Inflammatory macrophage (primary cell): ENCODE measurements at regions not wholly inside any gene's neighbourhood (a gene's known extent, or its start where the extent isn't known, plus 50 kb on each side); places are given as distances from the start of the nearest gene placed in this dataset.

Experiments
- DNase-seq, 2 donors: peaks; one replicate each; pipeline ENCODE4 v3.0.0-alpha.2; 2020 to 2022

DNA sequence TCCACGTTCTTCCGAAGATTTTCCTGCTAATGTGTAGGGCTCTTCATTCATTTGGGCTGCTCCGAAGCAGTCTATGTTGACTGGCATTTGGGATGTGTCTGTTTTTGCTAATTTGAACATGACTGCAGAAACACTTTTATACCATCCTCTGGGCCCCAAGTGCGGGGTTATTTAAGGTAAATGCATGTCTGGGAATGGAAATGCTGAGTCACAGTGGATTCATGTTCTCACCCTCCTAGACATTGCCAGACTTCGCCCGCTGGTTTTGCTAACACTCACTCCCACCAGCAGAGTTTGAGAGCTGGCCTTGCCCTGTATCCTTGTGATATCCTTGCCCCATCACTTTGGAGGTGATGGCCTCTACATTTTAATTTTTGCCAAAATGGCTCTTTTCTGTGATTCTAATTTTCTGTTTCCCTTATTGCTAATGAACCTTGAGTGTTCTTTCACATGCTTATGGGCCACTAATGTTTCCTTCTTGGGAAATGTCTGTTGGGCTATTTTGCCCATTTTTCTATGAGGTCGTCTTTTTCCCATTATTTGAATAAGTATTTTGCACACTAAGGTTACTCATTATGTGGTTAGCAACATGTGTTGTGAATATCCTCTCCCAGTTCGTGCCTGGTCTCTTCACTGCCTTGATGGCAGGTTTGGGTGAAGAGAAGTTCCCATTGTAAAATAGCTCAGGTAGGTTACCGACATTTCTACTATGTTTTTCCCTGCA is 204.1 kb downstream of the GLI2 start:
- DNase-seq = no peak

GRCh38 chr2:120940319-120940696 is 204.6 kb downstream of the GLI2 start:
- DNase-seq = no peak

DNA sequence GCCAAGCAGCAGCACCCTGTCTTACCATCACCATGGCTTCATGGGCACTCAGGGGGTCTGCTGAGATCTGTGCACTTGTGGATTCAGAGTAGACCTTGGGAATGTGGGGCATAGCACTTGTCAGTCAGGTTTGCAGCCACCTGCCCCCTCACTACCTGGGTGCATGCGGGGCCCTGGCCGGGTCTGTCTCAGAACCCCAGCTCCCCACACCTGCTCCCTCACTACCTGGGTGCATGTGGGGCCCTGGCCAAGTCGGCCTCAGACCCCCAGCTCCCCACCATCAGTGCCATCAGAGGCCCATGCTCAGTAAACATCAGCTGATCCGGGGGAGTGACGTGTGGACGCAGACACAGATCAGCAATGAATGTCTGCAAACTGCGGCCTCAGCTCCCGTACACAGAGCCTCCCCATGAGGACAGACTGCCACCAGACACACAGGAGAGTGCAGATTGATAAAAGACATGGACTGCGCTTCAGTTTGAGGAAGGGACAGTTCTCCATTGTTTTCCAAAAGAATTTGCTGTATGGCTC is 205.1 kb downstream of the GLI2 start:
- no peak for DNase-seq

GRCh38 chr2:120941571-120942120 is 206.0 kb downstream of the GLI2 start:
- no peak for DNase-seq

- no peak for DNase-seq
These were observed 207.0 kb downstream of the GLI2 start for GRCh38 chr2:120942658-120943057.

- no peak for DNase-seq
These were observed 207.9 kb downstream of the GLI2 start for GRCh38 chr2:120943403-120944034.

DNA sequence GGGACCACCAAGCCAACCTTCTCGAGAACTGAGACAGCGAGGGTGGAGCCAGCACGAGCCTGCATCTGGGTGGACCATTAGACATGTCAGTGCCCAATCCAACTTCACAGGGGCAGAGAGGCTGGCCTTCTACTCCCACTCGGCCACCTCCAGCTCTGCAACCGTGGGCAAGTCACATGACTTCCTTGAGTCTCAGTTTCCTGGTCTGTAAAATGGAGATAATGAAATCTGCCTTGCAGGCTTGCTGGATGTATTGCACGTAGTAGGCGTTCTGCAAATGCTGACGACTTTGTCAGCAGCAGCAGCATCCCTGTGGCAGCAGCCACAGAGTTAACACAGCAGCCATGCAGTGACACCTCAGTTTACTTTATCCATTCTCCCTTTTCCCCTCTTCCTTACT is 208.9 kb downstream of the GLI2 start:
- DNase-seq = no peak

DNA sequence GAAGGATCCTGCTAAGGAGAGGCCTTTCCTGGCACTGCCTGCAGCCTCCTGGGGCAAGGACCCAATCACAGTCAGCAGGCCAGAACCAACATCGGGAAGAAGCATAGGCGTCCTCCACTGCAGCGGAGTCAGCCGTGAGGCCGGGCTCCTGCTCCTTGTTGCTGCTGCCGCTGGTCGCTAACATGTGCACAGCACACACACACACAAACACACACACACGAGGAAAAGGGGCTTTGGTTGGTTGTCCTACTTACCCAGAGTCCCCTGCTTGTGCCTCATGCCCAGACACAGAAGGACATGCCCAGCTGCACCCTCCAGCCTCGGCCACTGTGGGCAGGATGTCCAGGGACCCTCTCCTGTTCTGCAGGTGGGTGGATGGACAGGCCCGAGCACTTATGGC is 209.4 kb downstream of the GLI2 start:
- no peak for DNase-seq

GRCh38 chr2:120945832-120946499 is 210.3 kb downstream of the GLI2 start:
- no peak for DNase-seq

- no peak for DNase-seq
These were observed 211.7 kb downstream of the GLI2 start for GRCh38 chr2:120947327-120947726.

DNA sequence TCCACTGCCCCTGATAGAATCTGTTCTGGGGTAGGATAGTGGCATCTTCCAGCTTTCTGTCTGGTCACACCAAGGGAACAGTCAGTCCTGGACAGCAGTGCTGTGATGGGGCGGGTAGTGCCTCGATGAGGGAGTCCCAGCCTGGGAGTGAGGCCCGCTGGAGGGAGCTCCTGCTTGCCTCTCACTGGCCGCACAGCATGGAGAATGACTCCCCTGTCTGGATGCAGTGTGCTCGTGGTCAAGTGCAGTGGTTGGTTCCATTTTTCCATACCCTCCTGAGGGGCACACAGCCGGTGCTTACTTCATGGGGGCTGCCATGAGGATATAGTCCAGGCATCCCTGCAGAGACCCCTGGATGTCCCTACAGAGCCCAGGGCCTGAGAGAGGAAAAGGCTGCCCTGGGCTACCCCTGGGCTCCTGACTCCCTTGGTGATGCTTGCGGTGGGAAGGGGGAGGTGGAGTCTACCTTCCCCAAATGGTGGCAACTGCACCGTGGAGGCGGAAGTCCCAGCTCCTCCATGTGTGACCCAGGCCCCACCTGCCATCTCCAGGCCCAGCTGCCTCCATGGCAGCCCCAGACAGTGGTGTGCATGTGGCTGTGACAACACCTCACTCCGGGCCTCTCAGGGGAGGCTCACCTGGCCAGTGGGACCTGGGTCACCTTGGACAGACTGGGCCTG is 212.5 kb downstream of the GLI2 start:
- no peak for DNase-seq

- DNase-seq = no peak
These were observed 213.0 kb downstream of the GLI2 start for GRCh38 chr2:120948662-120949011.

- DNase-seq = no peak
These were observed 213.6 kb downstream of the GLI2 start for GRCh38 chr2:120949027-120949956.

GRCh38 chr2:120949957-120950590 is 214.4 kb downstream of the GLI2 start:
- no peak for DNase-seq

GRCh38 chr2:120951693-120952092 is 216.0 kb downstream of the GLI2 start:
- no peak for DNase-seq

DNA sequence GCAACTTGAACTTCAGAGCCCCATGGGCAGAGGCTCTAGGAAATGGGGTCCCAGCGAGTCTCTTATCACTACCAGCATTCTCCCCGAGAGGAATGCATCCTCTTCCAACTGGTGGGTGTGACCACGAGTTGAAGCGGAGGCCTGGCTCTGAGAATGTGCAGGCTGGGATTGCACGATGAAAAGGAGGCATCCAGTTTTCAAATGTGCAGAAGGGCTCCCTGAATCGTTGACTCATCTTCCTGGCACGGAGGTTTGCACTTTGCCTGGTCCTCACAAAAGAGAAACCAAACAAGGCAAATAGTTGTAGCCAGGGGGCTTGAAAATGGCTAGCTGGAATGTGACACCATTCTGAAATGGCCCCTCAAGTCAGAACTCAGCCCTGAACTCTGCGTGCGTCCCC is 216.7 kb downstream of the GLI2 start:
- no peak for DNase-seq

DNA sequence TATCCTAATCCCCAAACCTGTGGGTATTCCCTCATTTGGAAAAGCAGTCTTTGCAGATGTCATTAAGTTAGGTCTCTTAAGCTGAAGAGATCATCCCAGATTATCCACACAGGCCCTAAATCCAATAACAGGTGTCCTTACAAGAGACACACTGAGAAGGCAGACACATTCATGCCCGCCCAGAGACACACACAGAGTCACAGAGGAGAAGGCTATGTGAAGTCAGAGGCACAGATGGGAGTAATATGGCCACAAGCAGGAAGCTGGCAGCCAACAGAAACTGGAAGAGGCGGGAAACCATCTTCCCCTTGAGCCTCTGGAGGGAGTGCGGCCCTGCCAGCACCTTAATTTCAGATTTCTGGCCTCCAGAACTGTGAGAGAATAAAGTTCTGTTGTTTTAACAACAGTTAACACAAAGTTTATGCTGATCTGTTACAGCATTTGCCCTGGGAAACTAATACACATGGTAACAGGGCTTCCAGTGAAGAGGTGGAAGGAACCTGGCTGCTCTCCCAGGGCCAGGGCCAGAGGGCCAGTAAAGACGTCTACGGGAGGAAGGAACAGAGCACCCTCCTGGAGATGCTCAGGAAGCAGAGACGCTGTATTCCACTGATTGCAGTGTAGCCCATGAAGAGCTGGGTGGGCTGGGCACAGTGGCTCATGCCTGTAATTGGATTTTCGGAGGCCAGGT is 217.5 kb downstream of the GLI2 start:
- DNase-seq = no peak

DNA sequence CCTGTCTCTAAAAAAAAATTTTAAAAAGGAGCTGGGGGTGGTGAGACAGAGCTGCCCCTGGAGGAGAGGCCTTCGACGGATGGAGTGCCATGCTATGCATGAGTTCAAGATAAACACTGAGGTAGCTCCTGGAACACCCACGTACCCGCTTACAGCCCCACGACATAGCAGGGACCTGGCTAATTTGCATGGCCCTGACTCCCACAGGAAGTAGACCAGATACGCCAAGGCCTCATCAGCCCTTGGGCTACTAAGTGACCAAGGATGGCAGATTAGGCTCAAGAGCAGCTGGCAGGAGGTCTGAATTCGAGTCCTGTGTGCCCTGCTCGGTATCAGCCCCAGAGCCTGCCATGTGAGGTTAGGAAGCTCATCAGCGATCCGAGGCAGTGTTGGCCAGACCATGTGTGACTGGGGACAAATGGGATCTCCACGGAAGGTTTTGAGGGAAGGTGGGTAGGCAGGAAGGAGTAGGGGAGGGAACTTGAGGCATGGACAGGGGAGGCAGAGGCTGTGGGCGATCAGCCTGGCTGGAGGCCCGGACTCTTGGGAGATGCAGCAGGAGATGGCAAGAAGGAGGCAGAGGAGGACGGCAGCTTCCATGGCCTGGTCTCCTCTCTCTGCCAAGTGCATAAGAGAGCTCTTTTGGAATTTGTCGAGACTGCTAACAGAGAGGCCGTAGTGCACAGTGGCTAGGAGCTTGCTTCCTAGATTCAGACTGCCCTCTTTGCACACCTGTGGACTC is 218.3 kb downstream of the GLI2 start:
- DNase-seq = no peak

GRCh38 chr2:120954939-120955338 is 219.3 kb downstream of the GLI2 start:
- DNase-seq = no peak

DNA sequence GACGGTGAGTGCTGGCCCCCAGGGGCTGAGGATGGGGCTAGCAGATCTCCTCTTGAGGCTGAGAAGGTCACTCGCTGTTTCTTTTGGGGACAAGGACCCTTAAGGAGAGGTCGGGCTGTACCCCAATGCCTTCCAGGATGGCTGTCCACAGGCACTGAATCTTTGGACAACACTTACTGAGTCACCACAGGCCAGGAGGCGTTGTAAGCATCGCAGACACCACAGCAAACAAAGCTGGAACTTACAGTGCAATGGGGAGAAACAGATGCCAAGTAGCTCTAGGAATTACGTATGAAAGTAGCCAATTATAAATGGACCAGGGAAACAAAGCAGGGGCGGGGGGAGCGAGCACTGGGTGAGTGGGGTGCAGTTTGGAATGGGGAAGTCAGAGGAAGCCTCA is 219.8 kb downstream of the GLI2 start:
- no peak for DNase-seq
